ENCODE measurements at regions not wholly inside any gene's neighbourhood (a gene's known extent, or its start where the extent isn't known, plus 50 kb on each side); places are given as distances from the start of the nearest gene placed in this dataset.

DNA sequence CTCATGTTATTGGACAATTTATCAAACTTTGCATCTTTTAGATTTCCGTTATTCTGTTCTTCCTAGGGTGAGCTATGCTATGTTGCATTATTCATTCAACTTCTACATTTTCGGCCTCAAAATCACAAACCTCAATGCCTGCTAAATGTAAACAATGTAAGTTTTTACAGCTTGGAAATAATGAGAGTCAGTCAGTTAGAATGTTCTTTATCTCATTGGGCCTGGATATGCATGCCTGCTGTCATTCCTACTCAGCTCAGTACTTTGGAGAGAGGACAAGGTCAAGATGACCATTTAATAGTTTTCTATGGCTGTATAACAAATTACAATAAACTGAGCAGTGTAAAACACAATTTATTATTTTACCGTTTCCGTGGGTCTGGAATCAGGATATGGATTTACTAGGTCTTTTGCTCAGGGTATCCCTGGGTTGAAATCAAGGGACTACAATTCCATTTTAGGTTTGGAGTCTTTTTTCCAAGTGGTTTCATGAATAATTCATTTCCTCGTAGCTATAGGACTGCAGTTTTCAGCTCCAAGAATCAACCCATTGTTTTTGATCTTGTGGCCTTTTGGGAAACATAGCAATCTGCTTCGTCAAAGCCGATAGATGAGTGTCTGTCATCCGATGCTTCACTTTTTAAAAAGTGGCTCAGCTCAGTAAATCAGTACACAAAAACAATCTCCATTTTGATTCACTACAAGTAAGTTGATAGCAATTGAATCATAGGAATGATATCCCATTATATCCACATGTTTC is 1143.2 kb upstream of the CDH6 start:
- Histone ChIP-seq H2AFZ (ENCODE audit: low read depth) (no peak overlapping the region), H3K4me3 (ENCODE audit: low read depth in 2 of 2, low read length in 1 of 2) (no peak overlapping the region), H4K20me1 (ENCODE audit: insufficient read depth) (no peaks in the 10 kb centered on the region), H3K9ac (no peak overlapping the region), H3F3A (replicated peaks; ENCODE audit: insufficient read depth) (no peaks in the 10 kb centered on the region), H3K4me2 (no peak overlapping the region), H3K9me2 (no peaks in the 10 kb centered on the region), H3K27me3 (ENCODE audit: insufficient read depth) (no peaks in the 10 kb centered on the region), H3K36me3 (replicated peaks in 1 of 2; ENCODE audit: control insufficient read depth in 1 of 2, insufficient read depth in 2 of 2, low read length in 1 of 2) (no peaks in the 10 kb centered on the region), H3K4me1 (ENCODE audit: control insufficient read depth in 1 of 2, insufficient read depth in 2 of 2, low read depth in 1 of 2, low read length in 1 of 2) (no peaks in the 10 kb centered on the region; a peak in 1 of 4 replicates), H3K27ac (ENCODE audit: low read depth in 2 of 2, low read length in 1 of 2) (no peak overlapping the region), H3K9me3 (no peaks in the 10 kb centered on the region), H3K79me2 (ENCODE audit: insufficient read depth) (no peaks in the 10 kb centered on the region)
- DNase-seq: no peak
- ChIA-PET POLR2A (no interaction called here), CTCF (interaction anchor here (3.7 kb wide), 1 partner anchor 9 kb away, joined by 32 read pairs; no protein-coding TSS in a partner anchor)
- 21% methylated on average over 8 of the region's 8 CpGs for WGBS (ENCODE audit: low lambda C conversion rate)
- TF ChIP-seq SMC3 (IDR thresholded peaks at IDR 0.05; ENCODE audit: low read depth, low read length): no peak

DNA sequence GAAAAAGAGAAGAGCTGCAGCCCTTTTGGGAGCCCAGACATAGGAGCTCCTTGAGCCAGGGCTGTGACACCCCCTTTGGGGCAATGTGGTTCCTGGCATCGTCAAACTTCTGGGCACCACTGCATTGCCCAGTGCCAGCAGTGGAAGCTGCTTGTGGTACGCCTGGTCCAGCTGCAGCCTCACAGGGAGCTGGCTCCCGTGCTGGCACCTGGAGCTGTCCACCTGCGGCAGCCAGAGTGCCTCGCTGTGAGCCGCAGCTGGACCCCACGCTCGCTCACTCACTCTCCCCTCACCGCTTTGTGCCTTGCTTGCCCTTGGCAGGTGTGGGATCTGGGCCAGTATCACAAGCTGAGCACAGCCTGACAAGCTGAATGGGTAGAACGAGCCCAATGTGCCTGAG is 1150.8 kb upstream of the CDH6 start:
- Histone ChIP-seq H3K4me2 (no peak overlapping the region), H3K79me2 (ENCODE audit: insufficient read depth) (no peaks in the 10 kb centered on the region), H3F3A (replicated peaks; ENCODE audit: insufficient read depth) (no peaks in the 10 kb centered on the region), H3K27ac (ENCODE audit: low read depth in 2 of 2, low read length in 1 of 2) (no peak overlapping the region), H2AFZ (ENCODE audit: low read depth) (no peak overlapping the region), H3K9me2 (no peaks in the 10 kb centered on the region), H3K4me1 (ENCODE audit: control insufficient read depth in 1 of 2, insufficient read depth in 2 of 2, low read depth in 1 of 2, low read length in 1 of 2) (peaks cover 0 to 4% of the 10 kb centered on the region in 2 experiments; a peak in 1 of 4 replicates), H3K4me3 (ENCODE audit: low read depth in 2 of 2, low read length in 1 of 2) (no peak overlapping the region), H4K20me1 (ENCODE audit: insufficient read depth) (no peaks in the 10 kb centered on the region), H3K9ac (no peak overlapping the region), H3K27me3 (ENCODE audit: insufficient read depth) (no peaks in the 10 kb centered on the region), H3K36me3 (replicated peaks in 1 of 2; ENCODE audit: control insufficient read depth in 1 of 2, insufficient read depth in 2 of 2, low read length in 1 of 2) (no peaks in the 10 kb centered on the region), H3K9me3 (no peaks in the 10 kb centered on the region)
- TF ChIP-seq RCOR1 (IDR thresholded peaks at IDR 0.05; ENCODE audit: low read length) (no peak), NFIC (IDR thresholded peaks at IDR 0.05; ENCODE audit: borderline replicate concordance) (no peak), RFX5 (IDR thresholded peaks at IDR 0.05; ENCODE audit: low read length) (no peak), CHD2 (IDR thresholded peaks at IDR 0.05; ENCODE audit: low read length, partially characterized antibody) (no peak), TAF1 (IDR thresholded peaks at IDR 0.05; ENCODE audit: borderline replicate concordance, low read depth, low read length) (no peak), NRF1 (IDR thresholded peaks at IDR 0.05; ENCODE audit: low read depth, low read length) (no peak), POLR2AphosphoS5 (IDR thresholded peaks at IDR 0.05; ENCODE audit: low read depth, low read length) (no peak), FOSL2 (IDR thresholded peaks at IDR 0.05; ENCODE audit: borderline replicate concordance, low read depth) (no peak)
- TF ChIP-seq, protein P1, sequence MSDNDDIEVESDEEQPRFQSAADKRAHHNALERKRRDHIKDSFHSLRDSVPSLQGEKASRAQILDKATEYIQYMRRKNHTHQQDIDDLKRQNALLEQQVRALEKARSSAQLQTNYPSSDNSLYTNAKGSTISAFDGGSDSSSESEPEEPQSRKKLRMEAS (IDR thresholded peaks at IDR 0.05; ENCODE audit: low read depth): no peak
- TF ChIP-seq, protein P2, sequence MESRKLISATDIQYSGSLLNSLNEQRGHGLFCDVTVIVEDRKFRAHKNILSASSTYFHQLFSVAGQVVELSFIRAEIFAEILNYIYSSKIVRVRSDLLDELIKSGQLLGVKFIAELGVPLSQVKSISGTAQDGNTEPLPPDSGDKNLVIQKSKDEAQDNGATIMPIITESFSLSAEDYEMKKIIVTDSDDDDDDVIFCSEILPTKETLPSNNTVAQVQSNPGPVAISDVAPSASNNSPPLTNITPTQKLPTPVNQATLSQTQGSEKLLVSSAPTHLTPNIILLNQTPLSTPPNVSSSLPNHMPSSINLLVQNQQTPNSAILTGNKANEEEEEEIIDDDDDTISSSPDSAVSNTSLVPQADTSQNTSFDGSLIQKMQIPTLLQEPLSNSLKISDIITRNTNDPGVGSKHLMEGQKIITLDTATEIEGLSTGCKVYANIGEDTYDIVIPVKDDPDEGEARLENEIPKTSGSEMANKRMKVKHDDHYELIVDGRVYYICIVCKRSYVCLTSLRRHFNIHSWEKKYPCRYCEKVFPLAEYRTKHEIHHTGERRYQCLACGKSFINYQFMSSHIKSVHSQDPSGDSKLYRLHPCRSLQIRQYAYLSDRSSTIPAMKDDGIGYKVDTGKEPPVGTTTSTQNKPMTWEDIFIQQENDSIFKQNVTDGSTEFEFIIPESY (IDR thresholded peaks at IDR 0.05; ENCODE audit: borderline replicate concordance, low read depth): no peak
- no peak for DNase-seq
- WGBS (ENCODE audit: low lambda C conversion rate): 45% methylated on average over 7 of the region's 10 CpGs
- CTCF ChIA-PET: interaction anchor here (1.0 kb wide), 1 partner anchor 26 kb away, joined by 4 read pairs; no protein-coding TSS in a partner anchor
- POLR2A ChIA-PET: no interaction called here

Data from SK-N-SH (cell line).